GM21528 (cell line): ENCODE measurements at regions not wholly inside any gene's neighbourhood (a gene's known extent, or its start where the extent isn't known, plus 50 kb on each side); places are given as distances from the start of the nearest gene placed in this dataset.
"Not testable (repeated sequence)": the region's sequence is repeated elsewhere in the genome, so short reads cannot be mapped to it uniquely, and the experiment has no call there.

ENCODE experiments used
- ATAC-seq: cut with Tn5 transposase; IDR thresholded peaks from one replicate; pipeline ENCODE4 v1.9.1; 2021; ENCODE audit warnings: mild to moderate bottlenecking, moderate library complexity; ENCODE audit not compliant: unreplicated experiment, low FRiP score

DNA sequence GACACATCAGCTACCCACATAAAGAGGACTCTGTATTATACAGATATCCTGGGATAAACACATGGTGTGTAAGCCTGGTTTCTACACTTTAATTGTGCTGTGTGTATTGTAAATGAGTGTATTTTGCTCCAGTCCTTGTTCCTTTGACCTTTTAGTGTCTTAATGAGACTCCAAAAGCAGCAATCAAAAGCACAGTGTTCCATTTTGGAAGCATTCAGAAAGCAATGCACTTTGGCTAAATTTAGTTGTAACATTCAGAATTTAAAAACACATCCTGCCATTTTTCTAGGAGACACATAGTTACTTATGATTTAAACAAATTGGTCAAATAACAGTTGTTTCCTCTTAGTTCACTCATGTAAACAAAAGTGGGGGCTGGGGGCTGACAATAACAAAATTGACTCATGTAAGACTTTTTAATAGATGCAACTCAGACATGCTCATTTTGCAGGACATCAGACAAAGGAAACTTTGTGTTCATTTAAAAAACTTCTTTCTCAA lies 122.2 kb downstream of the GPR37 start:
- no peak for ATAC-seq

DNA sequence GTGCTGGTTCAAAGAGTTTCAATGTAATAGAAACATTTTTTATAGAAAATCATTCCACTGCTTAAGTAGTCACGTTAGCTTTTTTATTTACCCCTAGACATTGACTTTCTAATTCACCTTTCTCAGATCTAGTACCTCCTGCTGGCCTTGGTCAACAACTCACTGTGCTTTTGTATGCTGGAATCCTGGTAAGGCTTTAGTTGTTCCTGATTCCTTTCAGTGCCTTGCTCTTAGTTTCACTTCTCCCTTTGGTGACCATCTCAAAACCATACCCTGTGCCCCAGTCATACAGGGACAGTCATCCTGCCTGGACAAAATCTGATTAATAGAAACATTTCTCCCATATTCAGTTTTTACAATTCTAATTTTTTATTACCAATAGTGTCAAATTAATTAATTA lies 130.2 kb downstream of the GPR37 start:
- ATAC-seq, result no peak

DNA sequence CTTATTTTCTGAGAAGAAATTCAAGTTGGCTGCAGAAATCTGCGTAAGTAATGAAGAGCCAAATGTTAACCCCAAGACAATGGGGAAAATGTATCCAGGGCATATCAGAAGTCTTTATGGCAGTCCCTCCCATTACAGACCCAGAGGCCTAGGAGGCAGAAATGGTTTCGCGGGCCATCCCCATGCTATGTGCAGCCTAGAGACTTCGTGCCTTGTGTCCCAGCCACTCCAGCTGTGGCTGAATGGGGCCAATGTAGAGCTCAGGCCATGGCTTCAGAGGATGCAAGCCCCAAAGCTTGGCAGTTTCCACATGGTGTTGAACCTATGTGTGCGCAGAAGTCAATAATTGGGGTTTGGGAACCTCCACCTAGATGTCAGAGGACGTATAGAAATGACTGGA lies 131.9 kb downstream of the GPR37 start:
- no peak for ATAC-seq

DNA sequence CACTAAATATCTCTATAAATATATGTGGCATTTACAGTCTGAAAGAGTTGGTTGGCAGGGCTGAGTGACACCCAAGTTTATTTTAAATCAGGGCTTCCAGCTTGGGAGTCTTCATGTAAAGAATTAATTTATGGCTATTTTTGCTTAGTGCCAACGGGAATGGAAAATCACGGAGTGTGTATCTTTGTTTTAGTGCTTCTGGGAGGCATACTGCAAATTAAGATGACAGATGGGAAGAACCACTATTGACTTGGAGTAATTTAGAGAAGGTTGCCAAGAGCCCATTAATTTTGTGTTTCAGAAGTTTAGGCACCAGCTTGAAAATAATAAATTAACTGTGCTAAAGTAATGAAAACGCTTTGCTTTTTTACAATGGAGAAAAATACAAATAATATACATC lies 135.2 kb downstream of the GPR37 start:
- ATAC-seq, result no peak

DNA sequence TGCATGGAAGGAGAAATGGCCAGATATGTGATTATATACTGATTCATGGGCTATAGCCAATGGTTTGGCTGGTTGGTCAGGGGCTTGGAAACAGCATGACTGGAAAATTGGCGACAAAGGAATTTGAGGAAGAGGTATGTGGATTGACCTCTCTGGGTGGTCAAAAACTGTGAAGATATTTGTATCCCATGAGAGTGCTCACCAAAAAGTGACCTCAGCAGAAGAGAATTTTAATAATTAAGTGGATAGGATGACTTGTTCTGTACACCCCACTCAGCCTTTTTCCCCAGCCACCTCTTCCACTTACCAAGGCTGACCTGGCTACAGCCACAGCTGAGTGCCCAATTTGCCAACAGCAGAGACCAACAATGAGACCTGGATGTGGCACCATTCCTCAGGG lies 146.7 kb downstream of the GPR37 start:
- ATAC-seq, result no peak

DNA sequence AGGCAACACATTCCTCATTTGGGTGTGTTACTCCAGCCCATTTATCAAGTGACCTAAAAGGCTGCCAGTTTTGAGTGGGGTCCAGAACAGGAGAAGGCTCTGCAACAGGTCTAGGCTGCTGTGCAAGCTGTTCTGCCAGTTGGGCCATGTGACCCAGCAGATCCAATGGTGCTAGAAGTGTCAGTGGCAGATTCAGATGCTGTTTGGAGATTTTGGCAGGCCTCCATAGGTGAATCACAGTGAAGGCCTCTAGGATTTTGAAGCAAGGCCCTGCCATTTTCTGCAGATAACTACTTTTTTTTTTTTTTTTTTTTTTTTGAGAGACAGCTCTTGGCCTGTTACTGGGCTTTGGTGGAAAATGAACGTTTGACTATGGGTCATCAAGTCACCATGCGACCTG lies 147.5 kb downstream of the GPR37 start:
- not testable (repeated sequence) for ATAC-seq

DNA sequence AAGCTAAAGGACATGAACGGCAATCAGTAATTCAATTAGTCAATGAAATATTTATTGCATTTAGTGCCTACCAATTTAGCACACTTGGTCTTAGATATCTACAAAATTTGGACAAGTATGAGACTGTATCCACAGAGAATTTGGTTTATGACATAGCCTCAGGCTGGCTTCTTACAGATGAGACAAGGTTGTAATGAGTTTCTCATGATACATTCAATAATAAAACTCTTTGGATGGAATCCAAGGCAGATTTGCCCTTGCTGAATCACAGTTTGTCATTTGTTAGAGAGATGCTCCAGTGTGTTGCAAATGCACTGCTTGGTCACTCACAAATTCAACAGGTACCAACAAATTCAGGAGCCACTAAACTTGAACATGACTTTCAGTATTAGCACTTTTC lies 162.5 kb downstream of the GPR37 start:
- no peak for ATAC-seq

DNA sequence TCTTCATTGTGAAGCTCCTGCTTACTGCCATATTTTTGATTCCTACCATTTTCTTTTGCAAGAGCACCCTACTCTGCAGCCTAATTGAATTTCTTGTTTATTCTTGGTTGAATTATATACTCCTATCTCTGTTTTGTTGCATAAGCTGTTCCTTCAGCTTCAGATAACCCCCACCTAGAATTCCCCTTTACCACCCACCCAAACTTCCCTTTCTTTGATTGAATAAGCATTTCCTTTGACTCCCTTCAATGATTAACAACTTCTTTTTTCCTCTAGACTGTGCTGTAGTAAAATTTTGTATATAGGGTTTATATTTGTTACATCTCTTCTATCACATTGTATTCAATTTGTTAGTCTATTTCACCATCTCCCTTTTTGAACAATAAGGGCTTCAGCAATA lies 168.1 kb downstream of the GPR37 start:
- no peak for ATAC-seq

DNA sequence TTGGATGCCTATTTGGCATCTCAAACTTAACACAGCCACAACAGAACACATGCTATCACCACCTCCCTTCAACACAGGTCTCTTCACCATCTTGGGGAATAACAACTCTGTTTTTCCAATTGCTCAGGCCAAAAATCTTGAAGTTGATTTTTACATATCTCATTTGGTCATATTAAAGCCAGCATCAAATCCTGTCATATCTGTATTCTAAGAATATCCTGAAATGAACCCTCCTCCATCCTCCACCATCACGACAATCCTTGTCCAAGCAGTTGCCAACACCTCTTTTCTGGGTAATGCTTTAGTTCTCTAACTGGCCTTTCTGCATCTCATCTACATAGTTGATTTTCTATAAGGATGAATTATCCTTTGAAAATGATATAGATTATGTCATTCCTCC lies 168.7 kb downstream of the GPR37 start:
- ATAC-seq, result no peak

DNA sequence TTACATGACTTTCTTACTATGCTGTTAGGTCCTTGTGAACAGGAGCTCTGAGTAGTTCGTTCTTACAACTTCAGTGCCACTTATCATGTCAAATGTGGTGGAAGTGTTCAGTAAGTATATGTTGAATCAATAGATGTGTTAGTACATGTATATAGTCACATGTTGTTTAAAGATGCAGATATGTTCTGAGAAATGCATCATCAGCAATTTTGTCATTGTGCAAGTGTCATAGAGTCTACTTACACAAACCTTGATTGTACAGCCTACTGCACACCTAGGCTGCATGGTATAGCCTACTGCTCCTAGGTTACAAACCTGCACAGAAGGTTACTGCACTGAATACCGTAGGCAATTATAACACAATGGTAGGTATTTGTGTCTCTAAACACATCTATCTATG lies 174.8 kb downstream of the GPR37 start:
- no peak for ATAC-seq

DNA sequence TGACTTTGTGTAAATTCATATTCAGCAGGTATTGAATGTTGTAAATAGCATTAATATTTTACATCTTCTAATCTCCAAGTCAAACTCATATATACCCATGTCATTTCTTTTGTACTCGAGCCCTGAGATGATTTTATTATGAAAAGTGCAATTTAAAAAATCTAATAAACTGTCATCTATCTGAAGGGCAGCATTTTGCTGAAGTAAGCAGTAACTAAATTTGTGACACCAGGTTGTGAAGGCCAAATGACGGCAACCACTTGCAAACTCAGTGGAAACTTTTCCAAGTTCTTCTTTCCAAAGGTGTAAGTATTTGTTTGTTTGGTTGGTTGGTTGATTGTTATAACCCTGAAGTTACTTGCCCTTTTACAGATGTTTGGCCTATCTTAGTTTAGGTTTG lies 188.3 kb downstream of the GPR37 start:
- no peak for ATAC-seq

DNA sequence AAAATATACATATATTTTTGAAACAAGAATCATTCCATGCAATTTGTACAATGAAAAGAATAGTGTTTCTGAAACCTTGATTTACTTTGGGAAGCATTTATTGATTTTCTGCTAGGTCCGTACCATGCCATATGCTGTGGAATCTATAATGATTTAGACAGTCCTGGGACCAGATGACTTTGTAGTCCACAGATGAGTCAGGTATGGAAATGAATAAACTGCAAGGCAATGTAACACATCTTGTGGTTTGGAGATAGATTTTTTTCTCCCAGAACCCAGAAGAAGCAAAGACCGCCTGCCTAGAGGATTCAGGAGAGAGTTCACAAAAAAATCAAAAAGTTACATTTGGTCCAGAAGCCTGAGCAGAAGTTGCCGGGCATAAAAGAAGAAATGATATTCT lies 190.4 kb downstream of the GPR37 start:
- no peak for ATAC-seq

DNA sequence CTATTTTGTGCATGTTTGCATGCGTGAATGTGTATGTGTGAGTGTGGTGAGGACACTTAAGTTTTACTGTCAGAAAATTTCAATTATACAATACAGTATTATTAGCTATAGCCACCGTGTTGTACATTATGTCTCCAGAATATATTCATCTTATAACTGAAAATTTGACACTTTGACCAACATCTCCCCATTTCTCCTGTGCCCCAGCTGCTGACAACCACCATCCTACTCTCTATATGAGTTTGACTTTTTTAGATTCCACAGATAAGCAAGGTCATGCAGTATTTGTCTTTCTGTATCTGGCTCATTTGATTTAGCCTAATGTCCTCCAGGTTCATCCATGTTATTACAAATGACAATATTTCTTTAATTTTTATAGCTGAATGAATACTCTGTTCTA lies 195.0 kb downstream of the GPR37 start:
- ATAC-seq, result no peak

DNA sequence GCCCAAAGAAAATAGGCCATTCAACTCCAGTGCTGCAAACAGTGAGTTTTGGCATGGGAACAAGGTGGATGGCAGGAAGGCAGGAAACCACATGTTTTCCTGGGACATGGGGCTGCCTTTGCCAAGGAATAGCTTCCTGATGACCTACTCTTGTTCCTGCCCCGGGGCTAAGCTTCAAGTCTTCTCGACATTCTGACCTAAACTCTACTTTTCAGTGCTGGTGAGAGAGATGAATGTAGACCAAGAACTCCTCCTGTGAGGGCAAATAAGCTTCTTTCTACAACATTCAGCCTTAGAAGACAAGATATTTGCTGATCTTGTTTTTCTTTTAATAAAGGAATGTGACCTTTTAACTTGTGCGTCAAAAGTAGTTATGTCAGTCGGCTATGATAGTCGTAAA lies 199.0 kb downstream of the GPR37 start:
- ATAC-seq, result no peak

DNA sequence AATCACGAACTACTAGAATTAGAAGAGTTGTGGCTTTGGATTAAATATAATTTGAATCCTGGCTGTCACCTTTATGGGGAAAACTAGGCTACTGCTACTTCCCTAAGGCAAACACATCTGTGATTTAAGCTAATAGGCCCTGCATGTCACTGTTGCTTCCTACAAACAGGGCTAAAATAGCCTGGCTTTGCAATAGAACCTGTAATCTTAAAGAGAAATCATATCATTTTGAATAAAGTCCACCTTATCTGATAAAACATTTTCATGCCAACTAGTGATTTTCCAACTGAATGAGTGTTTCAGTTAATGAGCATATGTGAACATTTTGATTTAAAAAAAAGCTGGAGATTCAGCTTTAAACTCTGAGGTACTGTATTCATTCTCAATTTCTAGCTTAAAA lies 208.0 kb downstream of the GPR37 start:
- no peak for ATAC-seq

DNA sequence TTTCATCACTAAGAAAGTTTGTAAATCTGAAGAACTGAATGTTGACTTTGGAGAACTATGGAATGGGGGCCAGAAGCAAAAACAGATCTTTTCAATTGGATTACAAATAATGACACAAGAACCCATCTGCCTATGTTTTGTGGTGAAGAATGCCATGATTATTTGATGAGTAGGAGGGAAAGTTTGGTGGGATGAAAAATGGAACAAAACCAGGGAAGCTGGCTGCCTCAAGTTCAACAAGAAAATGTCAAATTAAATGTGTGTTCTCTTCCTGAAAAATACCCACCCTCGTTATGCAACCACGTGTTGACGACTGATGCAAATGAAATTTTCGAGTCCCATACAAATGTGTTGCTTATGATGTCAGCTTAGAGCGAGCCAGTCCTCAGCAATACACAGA lies 208.5 kb downstream of the GPR37 start:
- ATAC-seq, result no peak

DNA sequence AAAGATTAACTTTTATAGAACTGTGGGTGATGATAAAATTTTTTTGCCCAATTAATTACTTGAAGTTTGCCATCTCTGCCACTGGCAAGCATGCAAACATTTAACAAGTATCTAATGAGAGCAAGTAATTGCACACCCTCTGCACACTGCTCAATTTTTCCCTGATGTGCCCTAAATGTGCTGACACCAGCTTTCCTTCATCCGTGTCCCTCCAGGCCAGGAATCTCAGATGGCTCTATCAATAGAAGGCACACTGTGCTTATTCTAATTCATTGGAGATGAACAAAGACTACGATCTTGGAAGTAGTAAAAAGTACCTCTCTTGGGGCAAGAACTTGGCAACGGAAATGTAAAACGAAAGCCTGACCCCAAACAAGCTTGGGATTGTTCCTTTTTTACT lies 212.1 kb downstream of the GPR37 start:
- no peak for ATAC-seq

DNA sequence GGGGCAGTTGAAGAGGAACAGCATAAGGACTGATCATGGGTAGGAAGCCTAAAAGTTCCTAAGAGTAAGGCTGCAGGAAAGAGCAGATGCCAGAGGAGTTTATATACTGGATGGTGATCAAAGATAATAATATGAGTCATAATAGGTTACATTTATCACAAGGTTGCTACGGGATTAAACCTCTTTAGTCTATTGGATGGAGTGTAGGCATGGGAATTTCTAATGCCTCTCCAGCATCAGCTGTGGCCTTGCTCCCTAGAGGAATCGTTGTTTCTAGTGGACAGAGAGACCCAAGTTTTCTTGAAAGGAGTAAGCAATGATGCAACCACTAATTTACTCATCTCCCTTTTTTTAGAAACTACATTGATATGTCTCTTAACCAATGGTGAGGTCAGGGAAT lies 213.4 kb downstream of the GPR37 start:
- ATAC-seq, result no peak

DNA sequence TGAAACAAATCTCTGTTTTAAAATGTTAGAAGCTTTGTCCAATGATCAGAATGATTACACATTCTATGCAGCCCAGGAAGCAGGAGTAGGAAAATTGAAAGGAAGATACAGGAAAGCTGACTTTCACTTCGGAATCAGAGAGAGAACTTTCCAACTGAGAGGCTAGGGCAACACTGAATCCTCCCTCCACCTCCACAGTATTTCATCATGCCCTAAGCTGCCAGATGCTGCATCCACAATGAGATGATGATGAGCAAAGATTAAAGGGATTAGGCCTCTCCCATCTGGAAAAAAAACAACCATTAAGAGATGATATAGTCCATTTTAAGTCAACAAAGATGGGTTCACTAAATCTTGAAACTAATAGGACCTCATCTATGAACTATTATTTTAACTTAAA lies 215.6 kb downstream of the GPR37 start:
- no peak for ATAC-seq

DNA sequence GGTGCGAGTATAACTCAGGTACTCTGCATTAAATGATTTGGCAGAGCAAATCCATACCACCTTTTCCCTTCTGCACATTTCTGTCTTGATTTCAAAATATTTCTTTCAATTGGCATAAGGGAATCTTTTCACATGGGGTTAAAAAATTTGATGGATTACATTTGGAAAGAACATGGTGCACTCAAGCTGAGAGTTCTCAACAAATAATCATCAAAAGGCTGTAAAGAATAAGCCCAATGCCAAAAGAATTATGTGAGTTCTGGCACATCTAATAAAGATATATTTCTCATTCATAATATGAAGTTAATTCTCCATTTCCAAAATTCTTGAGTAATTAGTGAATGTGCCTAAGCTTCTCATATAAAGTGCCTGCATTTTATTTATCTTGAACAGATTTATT lies 223.1 kb downstream of the GPR37 start:
- ATAC-seq, result no peak

DNA sequence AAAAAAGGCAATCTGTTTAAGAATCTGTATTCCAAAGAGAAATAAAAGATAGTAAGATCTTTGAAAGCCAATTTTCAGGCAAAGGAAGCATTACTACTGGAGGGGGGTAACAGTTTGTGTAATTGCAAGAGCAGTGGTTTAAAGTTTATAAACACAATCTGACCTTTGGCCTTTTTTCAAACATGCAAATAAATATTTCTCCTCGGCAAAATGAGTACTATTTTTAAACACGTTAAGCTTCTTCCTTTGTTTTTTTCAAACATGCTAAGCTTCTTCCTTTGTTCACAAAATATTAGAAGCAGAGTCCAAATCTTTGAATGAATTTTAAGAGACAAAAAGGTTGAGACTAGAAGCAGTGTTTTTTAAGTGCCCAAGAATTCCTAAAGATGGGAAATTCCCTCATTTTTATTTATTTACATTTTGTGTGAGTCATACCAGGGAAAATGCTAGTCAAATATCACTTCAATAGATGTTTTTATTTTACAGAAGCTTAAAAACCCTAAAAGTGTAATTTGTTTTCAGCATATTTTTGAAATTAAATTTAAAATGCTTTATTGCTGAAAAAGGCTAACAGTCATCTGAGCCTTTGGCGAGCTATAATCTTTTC lies 229.3 kb downstream of the GPR37 start:
- ATAC-seq, result no peak

DNA sequence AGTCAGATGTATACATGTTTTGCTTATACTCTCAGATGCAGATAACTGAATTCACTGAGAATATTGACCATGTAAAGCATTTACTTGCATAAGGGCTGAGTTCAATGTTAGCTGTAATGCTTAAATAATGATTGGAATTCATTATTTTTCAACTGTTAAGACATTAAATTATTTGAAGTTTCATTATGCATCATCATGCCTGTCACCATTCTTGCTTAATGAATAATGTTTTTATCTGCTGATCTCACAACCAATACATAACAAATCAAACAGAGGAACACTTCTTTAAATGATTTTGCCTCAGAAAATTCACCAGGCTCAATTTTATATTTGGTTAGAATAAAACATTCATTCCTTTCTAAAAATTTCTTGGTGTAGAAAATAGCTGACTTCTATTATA lies 233.4 kb downstream of the GPR37 start:
- ATAC-seq, result no peak

DNA sequence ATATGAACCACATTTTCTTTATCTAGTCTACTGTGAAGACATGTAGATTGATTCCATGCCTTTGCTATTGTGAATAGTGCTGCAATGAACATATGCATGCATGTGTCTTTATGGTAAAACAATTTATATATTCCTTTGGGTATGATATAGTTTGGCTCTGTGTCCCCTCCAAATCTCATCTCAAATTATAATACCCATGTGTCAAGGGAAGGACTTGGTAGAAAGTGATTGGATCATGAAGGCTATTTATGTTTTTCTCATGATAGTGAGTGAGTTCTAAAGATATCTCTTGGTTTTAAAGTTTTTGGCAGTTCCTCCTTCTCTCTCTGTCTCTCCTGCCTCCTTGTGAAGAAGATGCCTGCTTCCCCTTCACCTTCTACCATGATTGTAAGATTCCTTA lies 248.7 kb downstream of the GPR37 start:
- no peak for ATAC-seq
